GM21447 (cell line): ENCODE measurements at regions not wholly inside any gene's neighbourhood (a gene's known extent, or its start where the extent isn't known, plus 50 kb on each side); places are given as distances from the start of the nearest gene placed in this dataset.
A peak's percentile ranks its signal among the peaks of the same experiment; 100 is the strongest.

Experiments used
- ATAC-seq: cut with Tn5 transposase; IDR thresholded peaks from one replicate; pipeline ENCODE4 v1.9.1; 2021; ENCODE audit not compliant: unreplicated experiment

- no peak for ATAC-seq
These were observed 271.3 kb upstream of the TMPO start for GRCh38 chr12:98244136-98244535.

- ATAC-seq, result no peak
These were observed 262.0 kb upstream of the TMPO start for GRCh38 chr12:98253207-98254037.

- no peak for ATAC-seq
These were observed 258.6 kb upstream of the TMPO start for GRCh38 chr12:98256830-98257229.

GRCh38 chr12:98259693-98260092 is 255.7 kb upstream of the TMPO start:
- ATAC-seq, result no peak

- ATAC-seq, result no peak
These were observed 255.1 kb upstream of the TMPO start for GRCh38 chr12:98260276-98260675.

- no peak for ATAC-seq
These were observed 252.5 kb upstream of the TMPO start for GRCh38 chr12:98262902-98263301.

GRCh38 chr12:98274430-98275130 is 240.8 kb upstream of the TMPO start:
- peak; percentile 96 for ATAC-seq

DNA sequence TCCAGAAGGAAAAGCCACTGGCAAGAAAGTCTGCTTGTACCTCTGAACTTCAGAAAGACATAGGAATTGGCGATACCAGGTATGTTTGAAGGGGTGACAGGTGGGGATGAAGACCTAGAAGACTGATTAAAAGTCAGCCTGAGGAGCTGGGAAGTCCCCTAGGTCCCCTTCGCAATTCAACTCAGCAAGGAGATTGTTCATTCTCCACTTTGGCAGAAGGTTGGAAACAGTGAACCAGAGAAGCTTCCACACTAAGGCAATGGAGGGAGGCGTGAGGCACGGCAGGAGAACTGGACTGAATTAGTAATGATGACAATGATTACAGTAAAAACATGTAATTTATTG is 240.3 kb upstream of the TMPO start:
- ATAC-seq, result peak; percentile 41

DNA sequence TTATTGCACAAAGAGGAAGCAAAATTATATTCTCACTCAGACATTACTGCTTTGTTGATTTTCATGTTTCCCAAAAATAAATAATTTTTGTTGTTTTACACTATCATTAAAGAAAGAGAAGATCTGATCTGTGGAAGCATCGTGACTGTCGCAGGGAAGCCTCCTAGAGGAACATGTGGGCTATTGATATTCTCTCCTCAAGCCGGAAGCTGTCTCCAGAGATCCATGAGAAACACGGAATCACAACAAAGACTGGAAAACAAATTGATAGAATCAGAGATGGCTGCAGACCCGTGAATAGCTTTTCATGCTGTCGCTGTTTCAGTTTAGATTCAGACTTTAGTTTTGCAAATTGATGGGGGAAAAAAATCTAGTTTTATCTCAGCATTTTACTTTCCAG is 235.2 kb upstream of the TMPO start:
- no peak for ATAC-seq

- ATAC-seq, result no peak
These were observed 234.8 kb upstream of the TMPO start for GRCh38 chr12:98280621-98281020.

DNA sequence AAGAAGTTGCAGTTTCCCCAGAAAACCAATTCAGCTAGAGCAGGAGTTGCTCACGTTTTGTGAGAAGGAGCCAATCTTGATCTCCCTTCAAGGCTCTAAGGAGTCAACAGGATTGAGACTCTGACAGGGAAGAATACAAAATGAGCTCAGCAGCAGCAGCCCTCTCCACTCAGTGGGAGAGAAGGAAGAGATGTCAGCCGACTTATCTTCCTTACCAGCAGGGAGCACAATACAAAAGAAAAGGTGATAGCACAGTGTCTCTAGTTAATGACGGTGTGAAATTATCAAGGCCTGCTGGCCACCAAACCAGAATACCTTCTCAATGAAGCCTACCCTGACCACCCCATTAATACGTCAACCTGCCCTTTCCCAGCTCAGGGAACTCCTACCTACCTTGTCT is 223.6 kb upstream of the TMPO start:
- no peak for ATAC-seq

DNA sequence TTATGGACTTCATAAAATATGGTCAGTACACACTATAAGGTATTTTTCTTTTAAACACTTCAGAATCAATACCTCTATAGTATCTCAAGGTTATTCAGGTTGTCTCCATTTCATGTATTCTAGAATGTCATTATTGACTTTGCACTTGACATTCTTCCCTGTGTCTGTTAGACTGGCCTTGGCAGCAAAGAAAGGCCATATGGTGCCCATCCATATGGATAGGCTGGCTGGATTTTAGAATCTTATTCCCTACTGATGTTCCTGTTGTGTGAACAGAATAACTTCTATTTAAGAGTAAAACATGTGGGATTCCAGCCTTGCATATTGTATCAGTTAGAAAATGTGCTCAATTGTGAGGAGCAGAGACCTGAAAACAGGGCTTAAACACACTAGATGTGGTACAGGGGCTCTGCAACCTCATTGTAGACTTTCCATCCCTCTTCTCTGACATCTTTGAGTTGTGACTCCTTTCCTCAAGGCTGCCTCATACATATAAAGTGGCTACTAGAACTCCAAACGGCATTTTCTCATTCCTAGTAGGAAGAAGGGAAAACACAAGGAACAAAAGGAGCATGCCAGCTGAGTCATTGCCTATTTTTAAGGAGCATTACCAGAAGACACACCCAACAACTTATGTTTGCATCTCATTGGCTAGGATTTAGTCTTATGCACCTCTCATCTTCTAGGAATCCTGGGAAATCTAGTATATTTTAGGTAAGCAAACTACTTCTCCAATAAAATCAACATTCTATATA is 221.2 kb upstream of the TMPO start:
- no peak for ATAC-seq

- no peak for ATAC-seq
These were observed 219.7 kb upstream of the TMPO start for GRCh38 chr12:98295681-98296080.

- ATAC-seq, result no peak
These were observed 218.8 kb upstream of the TMPO start for GRCh38 chr12:98296462-98297079.

GRCh38 chr12:98297538-98297937 is 217.9 kb upstream of the TMPO start:
- no peak for ATAC-seq

DNA sequence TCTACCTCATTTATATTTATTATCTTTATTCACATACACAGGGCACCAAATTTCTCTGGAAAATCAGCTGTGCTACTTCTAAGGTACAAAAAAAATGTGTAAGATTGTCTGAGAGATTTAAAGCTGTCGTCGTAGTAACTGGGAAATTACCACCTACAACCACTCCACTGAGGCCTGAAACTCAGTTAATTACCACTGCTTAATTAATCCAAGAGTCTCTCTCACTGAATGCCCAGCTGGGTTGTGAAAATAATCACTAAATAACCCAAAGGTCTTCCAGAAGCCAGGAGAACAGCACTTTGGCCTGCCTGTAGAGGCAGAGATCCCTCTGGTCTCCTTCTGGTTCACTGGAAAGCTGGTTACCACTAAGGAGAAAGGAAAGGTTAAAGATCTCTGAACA is 207.2 kb upstream of the TMPO start:
- ATAC-seq, result no peak

GRCh38 chr12:98317939-98318899 is 197.2 kb upstream of the TMPO start:
- no peak for ATAC-seq

GRCh38 chr12:98319716-98320425 is 195.5 kb upstream of the TMPO start:
- ATAC-seq, result no peak

DNA sequence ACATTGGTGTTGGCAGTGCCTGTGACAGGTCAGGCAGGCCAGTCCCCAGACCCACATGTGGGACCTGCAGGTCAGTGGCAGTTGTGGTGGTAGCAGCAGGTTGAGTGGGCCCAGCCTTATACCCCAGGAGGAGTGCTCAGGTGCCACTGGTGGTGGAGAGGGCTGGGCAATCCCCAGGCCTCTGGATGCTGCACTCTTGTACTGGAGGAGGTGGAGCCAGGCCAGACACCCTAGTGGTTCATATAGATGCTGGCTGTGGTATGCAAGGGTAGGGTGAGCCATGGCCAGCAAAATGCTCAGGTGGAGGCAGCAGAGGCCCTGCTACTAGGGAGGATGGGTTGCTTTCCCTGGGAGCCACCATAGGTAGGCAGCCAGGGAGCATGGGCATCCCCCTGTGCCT is 190.4 kb upstream of the TMPO start:
- no peak for ATAC-seq

GRCh38 chr12:98328467-98328866 is 186.9 kb upstream of the TMPO start:
- ATAC-seq, result no peak
